Activated CD4-positive, alpha-beta T cell treated with anti-CD3 and anti-CD28 coated beads, Interleukin-2, amount 50 U/mL, for 48 hours (primary cell): ENCODE measurements at regions not wholly inside any gene's neighbourhood (a gene's known extent, or its start where the extent isn't known, plus 50 kb on each side); places are given as distances from the start of the nearest gene placed in this dataset.

ENCODE experiments used
- DNase-seq, 2 experiments: peaks; one replicate each; pipeline ENCODE4 v3.0.0-alpha.2; 2020

DNA sequence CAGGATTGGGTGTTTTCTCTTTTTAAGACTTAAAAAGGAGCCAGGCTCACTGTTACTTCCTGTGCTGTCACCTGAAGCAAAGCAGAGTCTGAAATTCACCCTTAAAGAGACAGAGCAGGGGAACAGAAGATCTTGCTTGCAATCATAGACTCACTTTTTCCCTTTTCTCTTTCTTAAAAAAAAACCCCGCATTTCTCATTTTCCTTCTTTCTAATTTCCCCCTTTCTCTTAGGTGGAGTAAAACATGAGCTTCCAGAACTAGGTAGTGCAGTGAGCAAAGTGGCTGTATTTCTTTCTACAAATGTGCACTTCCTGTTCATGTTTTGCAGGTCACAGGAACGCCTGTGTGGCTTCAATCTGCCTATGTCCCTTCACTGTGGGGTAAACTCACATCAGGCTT lies 381.2 kb downstream of the LPIN1 start:
- DNase-seq: no peak

DNA sequence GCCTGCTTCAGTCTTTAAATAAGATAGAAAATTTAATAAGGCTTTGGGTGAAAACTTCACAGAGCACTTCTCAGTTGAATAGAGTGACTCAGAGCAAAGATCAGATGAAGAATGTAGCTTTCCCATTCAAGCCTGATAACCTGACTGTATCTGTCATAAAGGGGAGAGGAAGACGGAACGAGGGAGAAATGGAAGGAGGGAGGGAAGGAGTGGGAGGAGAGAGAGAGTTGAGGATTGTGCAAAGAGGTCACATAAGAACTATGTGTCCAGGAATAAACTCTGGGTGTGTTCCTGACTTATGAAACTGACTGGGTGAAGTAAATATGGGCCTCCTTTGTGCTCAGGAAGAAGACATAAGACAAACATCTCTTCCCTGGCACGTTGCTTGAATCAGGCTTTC lies 385.5 kb downstream of the LPIN1 start:
- no peak for DNase-seq

DNA sequence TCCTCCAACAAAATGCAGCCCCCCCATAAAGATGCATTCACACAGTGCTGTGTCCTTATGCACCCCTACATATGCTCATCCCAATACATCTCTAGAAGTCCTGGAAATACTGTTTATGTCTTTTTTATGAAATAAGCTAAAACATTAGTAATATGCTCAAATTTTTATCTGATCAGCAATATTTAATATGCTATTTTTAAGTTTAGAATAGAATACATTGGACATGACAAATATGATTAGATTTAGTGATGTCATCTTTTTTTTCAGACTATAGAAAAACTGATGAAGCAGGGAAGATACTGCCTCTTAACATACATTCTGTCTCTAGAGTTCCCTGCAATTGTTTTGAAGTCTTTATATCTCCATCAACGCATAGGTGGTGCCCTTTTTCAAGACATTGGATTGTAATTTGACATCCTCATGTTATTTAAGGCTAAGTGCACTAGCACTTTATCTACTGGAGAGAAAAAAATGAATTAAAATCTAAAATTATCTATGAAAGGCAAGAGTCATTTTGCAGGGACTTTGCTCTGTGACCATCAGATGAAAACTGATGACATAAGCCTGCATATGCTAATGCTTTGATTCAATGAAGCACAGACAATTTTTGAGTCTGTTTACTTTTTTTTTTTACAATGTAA lies 395.3 kb downstream of the LPIN1 start:
- no peak for DNase-seq

DNA sequence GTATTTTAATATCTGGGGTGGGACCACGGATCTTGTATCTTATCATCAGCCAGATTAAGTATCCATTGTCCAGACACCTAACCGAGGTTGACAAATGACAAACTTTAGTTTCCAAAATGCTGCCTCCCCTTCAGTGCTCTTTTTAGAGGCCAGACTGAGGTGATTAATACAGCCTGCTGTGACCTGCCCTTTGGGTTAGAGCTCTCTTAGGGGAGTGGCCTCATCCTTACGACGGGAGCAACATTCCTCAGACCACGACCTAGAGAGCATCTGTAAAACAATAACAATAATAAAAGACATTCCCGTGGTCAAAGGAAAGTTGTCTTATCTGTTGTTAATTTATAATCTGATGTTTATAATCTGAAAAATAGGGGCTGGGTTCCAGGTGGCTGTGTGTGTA lies 405.3 kb downstream of the LPIN1 start:
- no peak for DNase-seq

DNA sequence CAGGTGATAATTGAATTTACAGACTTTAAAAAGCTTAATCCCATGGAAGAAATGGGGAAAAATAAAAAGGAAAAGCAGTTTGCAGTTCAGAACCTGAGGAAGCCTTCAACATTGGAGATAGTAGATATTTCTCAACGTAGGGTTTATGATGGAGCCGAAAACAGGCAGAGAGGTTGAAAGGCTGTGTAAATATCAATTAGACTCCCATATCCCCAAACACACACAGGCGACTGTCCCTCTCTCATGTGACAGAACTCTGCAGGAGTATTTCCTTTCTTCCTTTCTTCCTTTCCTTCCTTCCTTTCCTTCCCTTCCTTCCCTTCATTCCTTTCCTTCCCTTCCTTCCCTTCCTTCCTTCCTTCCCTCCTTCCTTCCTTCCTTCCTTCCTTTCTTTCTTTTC lies 406.5 kb downstream of the LPIN1 start:
- no peak for DNase-seq

DNA sequence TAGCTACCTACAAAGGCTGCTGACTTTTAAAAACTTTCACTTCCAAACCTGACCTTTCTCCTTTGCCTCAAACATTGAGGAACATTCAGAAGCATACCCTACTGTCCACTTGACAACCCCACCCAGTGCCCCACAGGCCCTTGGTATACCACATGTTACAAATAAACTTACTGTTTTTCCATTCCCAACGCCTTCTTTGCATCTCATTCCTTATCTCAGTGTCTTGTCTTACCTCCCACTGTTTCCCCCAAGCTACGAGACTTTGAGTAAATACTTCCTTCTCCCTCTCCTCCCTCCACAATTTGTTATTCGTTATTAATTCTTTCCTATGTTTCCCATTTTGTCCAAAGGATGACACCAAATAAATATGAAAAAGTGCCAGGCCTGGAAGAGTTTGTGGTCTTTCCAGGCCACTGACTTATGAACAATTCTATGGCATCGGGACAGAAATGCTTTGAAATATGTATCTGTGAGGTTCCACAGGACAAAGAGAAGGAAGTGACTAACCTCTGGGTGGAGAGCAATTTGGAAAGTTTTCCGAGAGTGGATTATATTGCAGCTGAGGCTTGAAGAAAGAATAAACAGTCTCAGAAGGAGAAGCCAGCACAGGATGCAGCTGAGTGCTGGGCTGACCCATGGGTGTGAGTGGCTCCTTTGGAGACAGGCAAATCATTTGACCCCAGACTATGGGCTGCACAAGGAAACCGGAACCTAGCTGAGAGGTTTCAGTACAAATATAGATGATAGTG lies 409.0 kb downstream of the LPIN1 start:
- DNase-seq: no peak

DNA sequence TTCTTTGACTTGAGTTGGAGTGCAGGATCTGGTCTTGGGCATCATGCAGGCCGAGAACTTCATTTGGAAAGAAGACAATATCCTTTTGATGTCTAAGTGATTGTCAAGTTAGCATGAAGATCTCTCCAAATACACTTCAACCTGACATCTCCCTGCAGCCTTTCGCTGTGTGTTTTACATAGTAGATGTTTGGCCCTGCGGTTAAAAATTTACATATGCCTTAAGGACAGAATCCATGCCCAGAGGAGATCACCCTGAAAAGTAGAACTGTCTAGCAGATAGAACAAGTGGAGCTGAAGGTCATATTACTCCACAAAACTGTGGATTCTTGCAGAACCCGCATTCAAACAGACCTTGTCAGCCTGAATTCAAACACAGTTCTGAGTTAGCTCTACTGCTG lies 409.9 kb downstream of the LPIN1 start:
- DNase-seq: no peak

DNA sequence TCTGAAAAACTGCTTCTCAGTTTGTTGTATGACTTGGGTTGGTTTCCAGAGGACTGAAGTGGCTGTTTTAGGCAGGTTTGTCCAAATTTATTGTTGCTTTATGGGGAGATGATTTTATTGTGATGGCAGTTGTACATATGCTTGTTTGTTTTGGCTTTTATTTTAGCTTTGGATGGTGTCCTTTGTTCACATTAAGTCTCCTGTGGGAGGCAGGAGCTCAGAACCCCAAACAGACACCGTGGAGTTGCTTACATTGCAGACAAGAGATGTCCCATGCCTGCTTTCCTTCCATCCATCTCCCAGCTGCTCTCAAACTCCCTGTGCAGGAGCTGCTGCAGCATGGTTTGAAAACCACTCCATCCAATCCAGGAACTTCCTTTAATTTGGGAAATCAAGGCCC lies 414.7 kb downstream of the LPIN1 start:
- no peak for DNase-seq

DNA sequence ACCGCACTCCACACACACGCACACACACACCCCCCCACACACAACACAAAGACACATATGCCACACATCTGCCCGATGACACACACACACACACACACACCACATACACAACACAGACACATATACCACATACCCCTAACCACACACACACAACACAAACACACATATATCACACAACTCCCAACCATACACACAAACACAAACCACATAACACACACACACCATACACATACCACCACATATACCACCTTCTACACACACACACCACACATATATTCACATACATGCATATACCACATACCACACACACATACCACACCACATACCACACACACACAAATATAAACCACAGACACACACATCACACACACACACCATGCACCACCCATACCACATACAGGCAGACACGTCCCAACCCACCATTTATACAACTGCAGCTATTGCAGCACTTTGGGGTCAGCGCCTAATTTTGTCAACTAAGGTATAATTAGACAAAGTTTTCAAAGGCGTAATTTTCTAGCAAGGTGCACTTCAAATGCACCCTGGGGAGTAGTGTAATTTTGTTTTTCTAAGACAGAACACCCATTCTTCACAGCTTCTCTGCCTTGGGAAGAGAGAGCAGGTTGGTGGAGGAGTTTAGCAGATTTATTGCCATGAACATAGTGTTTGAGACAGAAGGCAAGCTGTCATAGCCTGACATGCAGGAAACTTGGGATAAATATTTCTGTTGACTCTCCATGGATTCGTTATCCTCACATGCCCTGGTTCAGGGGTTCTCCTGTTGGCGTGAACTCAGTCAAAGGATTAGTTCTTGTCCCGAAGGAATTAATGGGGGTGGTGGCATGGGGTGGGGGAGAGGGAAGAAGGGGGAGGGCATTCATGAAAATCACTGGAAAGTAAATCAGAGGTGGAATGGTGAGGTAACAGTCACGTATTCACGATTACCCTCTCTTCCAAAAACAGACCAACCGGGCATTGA lies 416.1 kb downstream of the LPIN1 start:
- no peak for DNase-seq

DNA sequence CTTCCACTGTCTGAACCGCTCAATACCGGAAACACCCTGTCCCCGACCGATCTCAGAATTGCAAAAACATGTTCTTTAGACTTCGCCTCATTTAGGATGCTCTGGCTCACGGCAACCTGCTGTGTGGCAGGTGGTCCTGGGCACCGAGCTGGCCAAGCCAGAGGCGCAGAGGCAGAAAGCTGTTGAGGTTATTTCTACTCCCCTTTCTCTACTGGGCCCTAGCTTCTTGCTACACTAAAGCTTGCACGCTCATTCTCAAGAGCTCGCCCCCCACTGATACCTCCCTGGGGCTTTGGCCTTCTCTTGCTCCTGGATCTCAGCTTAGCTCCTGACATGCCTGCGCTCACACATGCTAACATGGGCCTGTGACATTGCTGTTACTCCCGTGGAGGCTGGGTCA lies 417.4 kb downstream of the LPIN1 start:
- no peak for DNase-seq

DNA sequence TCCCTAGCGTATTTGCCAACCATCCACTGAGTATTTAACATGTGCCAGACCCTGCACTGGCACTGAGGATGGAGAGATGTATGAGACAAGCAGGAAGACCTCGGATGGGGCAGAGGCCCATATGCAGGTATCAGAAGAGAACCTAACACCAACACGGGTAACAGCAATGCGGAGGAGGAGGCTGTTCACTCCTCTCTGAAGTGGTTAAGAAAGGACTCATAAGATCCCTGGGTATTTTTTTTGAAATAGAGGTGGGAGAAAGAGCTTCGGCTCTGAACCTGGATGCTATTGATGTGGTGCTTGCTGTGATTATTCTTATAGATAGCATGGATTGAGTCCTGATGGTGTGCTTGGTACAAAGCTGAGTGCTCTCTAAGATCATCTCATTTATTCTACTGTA lies 418.3 kb downstream of the LPIN1 start:
- DNase-seq: no peak

DNA sequence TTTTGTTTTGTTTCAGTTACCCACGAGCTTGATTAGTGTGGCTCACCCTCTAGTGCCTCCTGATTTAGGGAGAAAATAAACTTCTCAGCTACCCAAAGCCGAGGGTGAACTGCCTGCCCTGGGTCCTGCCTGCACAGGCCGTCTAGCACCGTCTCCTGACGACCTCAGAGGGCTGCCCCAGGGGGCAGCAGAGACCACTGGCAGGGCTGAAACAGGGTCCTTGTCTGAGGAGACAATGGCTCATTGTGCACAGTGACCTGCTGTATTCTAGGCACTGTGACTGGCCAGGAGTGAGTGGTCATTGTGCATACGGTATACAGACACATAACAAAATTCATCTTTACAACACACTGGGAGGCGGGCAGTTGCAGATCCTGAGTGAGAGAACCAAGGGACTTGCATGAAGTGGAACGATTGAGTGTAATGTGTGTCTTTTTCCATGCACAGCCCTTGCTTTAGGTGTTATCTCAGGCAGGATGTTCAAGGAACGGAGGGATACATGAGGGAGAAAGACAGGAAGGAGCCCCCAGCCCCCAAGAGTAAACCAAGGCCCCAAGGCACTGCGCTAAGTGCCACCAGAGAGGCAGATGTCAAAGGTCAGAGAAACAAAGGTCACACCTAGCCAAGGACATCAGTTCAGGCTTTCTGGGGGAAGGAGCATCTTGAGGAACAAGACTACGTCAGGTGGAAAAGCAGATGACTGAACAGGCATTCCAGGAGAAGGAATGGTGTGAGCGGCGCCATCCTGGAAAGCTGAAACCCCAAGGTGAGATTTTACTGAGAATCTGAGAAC lies 421.3 kb downstream of the LPIN1 start:
- no peak for DNase-seq

DNA sequence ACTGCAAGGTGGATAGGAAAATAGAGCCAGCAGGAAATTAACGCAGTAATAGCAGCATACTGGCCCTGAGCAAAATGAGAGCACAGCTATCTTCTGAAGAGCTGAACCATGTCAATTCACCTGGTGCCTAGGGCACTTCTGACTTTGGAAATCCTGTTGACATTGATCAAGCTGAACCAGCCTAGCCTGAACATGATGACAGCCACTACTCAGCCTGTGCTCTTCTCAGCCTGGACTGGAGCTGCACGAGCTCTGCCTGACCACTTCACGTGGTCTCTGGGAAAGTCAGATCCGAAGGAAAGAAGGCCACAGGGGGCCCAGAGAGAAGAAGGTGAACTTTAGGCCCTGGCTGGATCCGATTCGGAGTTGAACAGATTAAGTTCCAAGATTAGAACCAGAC lies 421.9 kb downstream of the LPIN1 start:
- no peak for DNase-seq

DNA sequence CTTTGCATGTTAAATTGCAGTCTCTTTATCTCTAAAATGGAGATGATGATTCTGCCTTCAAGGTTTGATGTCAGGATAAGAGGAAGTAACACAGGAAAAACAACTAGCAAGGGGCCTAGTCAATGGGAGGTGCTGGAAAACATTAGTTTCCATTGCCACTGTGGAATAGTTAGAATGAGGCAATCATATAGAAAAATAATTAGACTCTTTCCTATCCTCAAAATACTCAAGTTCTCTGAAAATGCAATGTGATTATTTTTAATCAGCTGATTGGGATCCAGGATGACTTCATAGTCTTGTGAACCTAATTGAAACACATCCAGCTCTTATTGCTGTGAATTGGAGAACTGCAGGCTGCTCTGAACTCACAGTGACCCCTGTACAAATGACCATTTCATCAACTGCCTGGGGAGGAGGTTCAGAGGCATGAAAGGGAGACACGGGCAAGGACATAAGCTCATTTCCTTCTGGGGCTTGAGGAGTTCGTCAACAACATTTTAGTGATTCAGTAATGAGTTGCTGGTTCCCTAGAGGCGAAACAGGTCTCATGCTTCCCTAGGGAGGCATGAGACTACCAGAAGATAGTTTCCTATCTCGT lies 422.5 kb downstream of the LPIN1 start:
- DNase-seq: no peak

DNA sequence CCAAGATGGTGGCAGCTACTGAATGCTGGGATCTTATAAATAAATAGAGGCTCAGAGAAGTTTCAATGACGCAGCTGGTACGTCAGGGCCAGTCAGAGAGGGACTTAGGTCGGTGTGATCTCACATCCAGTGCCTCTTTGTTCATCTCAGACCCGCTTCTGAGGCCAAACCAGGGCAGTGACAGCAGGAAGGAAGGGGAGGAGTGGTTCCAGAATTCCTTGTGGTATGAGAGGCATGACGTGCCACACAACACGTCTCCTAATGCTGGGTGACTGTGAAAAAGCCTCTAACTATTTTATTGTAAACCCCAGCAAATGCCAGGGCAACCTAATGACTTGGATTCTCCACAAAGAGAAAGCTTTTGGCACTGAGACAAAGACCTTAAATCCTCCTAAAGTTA lies 423.3 kb downstream of the LPIN1 start:
- DNase-seq: peak; percentile 62 to 65

DNA sequence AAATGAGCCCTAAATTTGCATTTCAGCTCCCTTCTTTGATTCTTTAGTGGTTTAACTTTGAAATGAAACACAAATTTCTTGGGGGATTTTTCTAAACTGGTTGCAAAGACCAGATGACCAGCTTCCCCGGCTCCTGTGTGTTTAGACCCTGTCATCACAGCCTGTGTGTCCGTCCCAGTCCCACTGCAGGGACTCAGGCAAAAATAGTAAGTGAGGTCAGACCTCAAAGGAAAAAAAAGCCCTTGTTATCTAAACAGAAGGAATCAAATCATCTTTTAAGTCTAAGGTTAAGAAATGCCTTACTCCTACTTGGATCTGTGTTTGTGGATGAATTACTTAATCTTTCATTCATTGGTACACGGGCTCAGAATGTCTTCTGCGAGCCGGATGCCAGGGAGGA lies 423.7 kb downstream of the LPIN1 start:
- no peak for DNase-seq

DNA sequence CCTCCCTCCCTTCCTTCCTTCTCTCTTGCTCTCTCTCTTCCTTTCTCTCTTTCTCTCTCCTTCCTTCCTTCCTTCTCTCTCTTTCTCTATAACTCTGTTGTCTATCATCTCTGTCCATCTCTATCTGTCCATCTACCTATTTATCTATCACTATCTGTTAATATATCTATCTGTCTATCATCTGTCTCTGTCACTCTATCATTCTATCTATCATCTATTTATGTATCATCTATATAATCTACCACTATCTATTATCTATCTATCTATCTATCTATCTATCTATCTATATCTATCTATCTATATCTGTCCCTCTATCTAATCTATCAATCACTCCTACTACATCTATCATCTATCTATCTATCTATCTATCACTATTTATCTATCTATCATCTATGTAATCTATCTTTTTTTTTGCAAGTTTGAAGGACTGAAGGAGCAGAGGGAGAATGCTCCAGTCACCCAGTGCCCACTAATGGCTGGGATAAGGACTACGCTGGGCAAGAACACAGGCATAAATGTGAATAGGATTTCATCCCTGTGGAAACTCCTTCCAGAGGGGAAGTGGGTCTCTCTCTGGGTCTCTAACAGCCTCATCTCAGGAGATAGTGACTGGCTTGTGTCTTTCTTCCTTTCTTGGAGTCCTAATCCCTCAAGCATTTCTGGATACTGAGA lies 427.0 kb downstream of the LPIN1 start:
- no peak for DNase-seq

DNA sequence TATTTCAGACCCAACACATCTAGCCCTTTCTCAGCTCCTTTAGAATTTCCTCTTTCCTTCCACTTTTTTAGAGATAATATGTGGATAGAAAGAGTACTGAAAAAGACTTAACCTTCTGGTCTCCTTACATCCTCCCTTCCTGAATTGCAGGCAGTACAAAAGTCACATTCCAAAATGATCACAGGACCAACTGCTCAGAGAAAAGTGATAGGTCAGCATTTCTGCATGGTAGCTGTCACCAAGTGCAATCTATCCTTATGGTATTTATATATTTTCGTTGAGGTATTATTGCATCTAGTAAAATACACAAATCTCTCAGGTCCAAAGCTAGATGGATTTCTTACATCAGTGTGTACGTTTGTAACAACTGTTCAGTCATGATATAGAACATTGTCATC lies 427.5 kb downstream of the LPIN1 start:
- no peak for DNase-seq

DNA sequence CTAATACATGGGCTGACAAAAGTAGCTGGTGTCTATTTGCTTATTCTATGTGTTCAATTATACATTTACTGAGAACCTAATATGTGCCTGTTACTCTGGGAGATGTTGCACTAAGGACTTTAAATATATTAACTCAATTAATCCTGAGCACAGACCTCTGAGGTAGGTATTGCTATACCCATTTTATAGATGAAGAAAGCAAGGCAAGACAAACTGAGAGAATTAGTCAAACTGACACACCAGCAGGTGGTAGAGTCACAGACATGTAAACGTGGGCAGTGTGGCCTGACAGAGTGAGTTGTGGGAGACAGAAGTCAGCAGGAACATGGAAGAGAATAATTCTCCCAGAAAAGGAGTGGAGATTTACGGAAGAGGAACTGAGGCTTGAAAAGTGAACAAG lies 428.9 kb downstream of the LPIN1 start:
- DNase-seq: no peak

DNA sequence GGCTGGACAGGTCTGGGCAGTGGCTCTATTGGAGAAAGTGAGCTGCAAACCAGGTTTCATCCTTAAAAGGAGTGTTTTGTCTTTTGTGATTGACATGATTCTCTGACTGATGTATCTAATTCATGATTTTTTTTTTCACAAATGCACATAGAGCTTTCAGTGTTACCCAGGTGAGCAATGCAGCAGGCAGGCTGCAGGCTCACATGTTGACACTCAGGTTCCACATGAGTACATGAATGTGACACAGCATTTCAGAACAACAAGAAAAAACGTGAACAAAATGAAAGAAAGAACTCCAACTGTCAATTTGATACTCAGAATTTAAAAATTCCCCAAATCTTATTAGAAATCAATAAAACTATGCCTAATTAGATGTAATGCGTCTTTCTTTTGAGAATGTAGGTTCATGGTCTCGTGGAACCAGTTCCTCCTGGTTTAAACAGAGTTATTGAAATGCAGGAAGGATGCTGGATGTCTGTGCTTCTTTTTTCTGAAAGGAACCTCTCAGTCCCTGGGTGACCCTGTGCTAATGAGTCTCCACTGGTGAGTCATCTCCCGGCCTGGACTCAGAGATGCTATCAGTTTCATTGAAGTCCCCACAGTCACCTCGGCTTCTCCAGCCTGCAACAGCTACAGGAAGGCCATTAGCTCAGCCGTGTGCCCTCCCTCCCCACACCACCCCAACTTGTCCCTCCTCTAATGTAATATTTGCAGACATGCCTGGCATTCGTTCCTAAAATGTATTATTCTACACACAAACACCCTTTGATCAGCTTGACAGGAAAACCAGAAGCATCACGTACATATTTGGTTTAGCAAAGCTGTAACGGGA lies 430.4 kb downstream of the LPIN1 start:
- peak in 1 of 2 experiments; percentile 27 for DNase-seq
